IPS DF 6.9 (cell line): ENCODE measurements at regions not wholly inside any gene's neighbourhood (a gene's known extent, or its start where the extent isn't known, plus 50 kb on each side); places are given as distances from the start of the nearest gene placed in this dataset.

Experiments used
- DNase-seq: peaks from one replicate; pipeline ENCODE4 v3.0.0-alpha.2; 2013; ENCODE audit warnings: low read depth, low spot score
- H3K27ac ChIP-seq: one replicate; pipeline ENCODE4 v1.5.1; 2013; ENCODE audit warnings: low read length, control low read depth
- H3K27me3 ChIP-seq: 2 replicates; pipeline ENCODE4 v1.6.1; 2013; ENCODE audit warnings: mild to moderate bottlenecking, low read length; ENCODE audit not compliant: control insufficient read depth, insufficient read depth
- H3K36me3 ChIP-seq: 2 replicates; pipeline ENCODE4 v1.6.1; 2013; ENCODE audit warnings: low read length; ENCODE audit not compliant: control insufficient read depth, insufficient read depth
- H3K4me1 ChIP-seq: 2 replicates; pipeline ENCODE4 v1.6.1; 2013; ENCODE audit warnings: low read length; ENCODE audit not compliant: control insufficient read depth, insufficient read depth
- H3K4me3 ChIP-seq: 2 replicates; pipeline ENCODE4 v1.5.1; 2013; ENCODE audit warnings: mild to moderate bottlenecking, low read length
- H3K9me3 ChIP-seq: 2 replicates; pipeline ENCODE4 v1.6.1; 2013; ENCODE audit warnings: low read length, inconsistent platforms; ENCODE audit not compliant: control insufficient read depth, insufficient read depth
- WGBS: extraction: QIAGEN DNeasy Blood & Tissue Kit; methylation state at CpG from one replicate; pipeline ENCODE4 v1.1.7; 2013; ENCODE audit warnings: mixed read lengths, missing lambda C conversion rate; ENCODE audit not compliant: insufficient read length, insufficient coverage; 5-methylcytosine and 5-hydroxymethylcytosine counted together

DNA sequence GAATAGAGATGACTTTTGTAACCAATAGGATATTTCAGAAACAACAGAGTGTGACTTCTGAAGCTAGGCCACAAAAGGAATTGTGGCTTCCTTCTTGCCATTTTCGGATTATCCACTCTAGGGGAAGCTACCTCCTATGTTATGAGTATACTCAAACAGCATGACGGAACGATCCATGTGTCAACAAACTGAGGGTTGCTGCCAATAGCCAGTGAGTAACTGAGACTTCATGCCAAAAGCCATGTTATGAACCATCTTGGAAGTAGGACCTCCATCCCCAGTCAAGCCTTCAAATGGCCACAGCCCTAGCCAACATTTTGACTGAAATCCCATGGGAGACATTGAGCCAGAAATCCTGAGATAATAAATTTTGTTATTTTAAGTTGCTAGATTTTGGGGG is 69.0 kb upstream of the IL6 start:
- no CpG with 5 or more reads among the region's 3 CpGs for WGBS
- Histone ChIP-seq H3K36me3 (no peaks in the 10 kb centered on the region), H3K27me3 (no peaks in the 10 kb centered on the region), H3K9me3 (no peaks in the 10 kb centered on the region), H3K27ac (no peak overlapping the region), H3K4me3 (no peak overlapping the region), H3K4me1 (no peaks in the 10 kb centered on the region)
- DNase-seq = no peak

DNA sequence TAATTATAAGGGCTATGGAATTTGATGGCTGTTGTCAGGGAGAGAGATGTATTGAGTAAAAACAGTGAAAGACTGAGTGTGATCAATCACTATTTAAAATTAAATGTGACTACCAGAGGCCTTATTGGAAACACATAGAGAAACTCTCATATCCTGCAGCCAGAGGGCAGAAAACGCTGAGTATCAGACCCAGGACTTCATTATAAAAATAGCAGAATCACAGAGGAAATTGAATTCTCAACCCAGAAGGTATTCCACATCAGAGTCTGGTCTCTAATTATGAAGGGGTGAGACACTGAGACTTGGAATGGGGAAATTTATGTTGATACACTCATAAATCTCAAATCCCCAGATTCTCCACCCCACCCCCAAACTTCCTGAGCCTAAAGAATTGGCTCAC is 69.5 kb upstream of the IL6 start:
- no peaks in the 10 kb centered on the region for H3K4me1 ChIP-seq
- H3K27me3 ChIP-seq = no peaks in the 10 kb centered on the region
- H3K9me3 ChIP-seq = no peaks in the 10 kb centered on the region
- no CpG with 5 or more reads among the region's 1 CpG for WGBS
- H3K36me3 ChIP-seq = no peaks in the 10 kb centered on the region
- H3K27ac ChIP-seq = no peak overlapping the region
- no peak for DNase-seq
- H3K4me3 ChIP-seq = no peak overlapping the region

DNA sequence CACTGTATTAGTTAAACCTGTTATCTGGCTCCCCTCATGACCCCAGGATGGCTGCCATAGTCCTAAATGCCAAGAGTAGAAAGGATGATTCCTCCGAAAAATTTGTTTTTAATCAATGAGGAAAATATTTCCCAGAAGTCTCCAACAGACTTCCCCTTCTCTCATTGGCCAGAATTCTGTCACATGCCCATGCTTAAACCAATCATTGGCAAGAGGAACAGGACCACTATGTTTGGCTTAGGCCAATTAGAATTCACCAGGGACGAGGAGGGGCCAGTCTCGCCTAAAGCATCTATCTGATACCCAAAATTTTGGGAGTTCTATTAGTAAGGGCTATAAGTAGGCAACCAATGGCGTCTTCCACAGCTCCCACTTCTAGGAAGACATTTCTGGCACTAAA is 71.2 kb upstream of the IL6 start:
- H3K27me3 ChIP-seq = no peaks in the 10 kb centered on the region
- H3K9me3 ChIP-seq = no peaks in the 10 kb centered on the region
- no peak overlapping the region for H3K27ac ChIP-seq
- no peak overlapping the region for H3K4me3 ChIP-seq
- no peaks in the 10 kb centered on the region for H3K4me1 ChIP-seq
- H3K36me3 ChIP-seq = no peaks in the 10 kb centered on the region
- WGBS = no CpG with 5 or more reads among the region's 4 CpGs
- DNase-seq = no peak

DNA sequence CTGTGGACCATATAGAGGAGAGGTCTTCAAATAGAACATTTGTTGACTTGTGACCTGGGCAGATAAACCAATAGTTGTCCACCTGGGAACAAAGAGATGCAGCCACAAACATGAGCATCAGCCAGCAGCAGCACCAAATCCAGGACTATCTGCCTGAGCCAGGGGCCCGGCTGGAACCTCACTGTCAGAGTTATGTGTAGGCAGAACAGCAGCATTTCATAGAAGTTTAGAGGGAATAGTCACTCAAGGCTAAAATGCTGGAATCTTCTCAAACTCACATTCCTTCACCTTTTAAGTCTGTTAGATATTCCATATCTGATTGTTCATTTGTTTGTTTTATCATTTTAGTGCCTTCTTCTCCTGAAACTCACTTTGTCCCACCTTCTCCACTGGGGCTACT is 72.2 kb upstream of the IL6 start:
- WGBS = no CpG with 5 or more reads among the region's 1 CpG
- no peak overlapping the region for H3K27ac ChIP-seq
- no peaks in the 10 kb centered on the region for H3K4me1 ChIP-seq
- H3K4me3 ChIP-seq = no peak overlapping the region
- no peaks in the 10 kb centered on the region for H3K36me3 ChIP-seq
- no peaks in the 10 kb centered on the region for H3K27me3 ChIP-seq
- no peaks in the 10 kb centered on the region for H3K9me3 ChIP-seq
- DNase-seq = no peak

DNA sequence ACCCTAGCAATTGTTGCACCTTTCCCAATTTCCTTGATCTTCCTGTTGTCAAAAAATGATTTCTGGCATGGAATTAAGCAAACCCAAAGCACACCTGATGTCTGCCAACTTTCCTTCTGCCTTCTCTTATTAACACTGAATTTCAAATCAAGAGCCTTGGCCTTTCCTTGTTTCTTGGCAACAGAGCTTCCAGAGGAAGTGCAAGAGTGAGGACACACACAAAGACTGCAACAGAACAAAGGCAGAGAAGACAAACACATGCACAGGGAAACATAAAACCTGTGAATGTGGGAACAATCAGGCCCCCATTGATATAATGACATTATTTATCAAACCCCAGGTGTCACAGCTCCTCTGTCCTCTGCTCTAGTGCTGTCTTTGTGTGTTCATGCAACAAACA is 73.0 kb upstream of the IL6 start:
- no peak for DNase-seq
- Histone ChIP-seq H3K36me3 (no peaks in the 10 kb centered on the region), H3K27me3 (no peaks in the 10 kb centered on the region), H3K4me1 (no peaks in the 10 kb centered on the region), H3K9me3 (no peaks in the 10 kb centered on the region), H3K4me3 (no peak overlapping the region), H3K27ac (no peak overlapping the region)

DNA sequence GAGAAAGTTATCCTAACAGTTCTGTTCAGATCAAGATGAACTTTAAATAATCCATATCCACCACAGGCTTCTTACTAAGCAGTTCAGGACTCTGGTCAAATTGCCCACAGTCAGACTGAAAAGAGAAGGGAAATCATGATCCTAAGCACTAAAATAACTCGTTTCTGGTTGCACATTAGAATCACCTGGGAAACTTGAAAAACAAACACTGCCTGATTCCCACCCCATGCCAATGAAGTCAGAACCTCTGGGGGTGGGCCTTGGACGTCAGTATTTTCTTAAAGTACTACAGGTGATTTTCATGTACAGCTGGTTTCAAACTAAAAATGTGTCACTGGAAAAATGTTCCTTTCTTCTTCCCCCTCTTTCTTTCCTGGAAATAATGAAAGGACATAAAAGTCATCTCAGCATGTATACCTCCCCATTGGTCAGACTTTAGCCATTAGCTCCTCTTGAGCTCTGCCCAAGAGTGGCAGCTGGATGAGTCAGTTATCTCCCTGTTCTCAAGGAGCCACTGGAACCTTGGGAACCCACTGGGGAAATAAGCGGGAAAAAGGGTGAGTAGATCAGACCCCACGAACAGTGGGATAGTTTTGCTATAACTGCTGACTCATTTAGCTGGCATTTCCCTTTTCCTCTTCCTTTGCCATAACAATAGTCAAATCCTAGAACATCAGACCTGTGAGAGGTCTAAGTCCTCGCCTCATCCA is 75.3 kb upstream of the IL6 start:
- H3K27me3 ChIP-seq = no peaks in the 10 kb centered on the region
- H3K9me3 ChIP-seq = no peaks in the 10 kb centered on the region
- H3K36me3 ChIP-seq = no peaks in the 10 kb centered on the region
- WGBS = no CpG with 5 or more reads among the region's 5 CpGs
- H3K27ac ChIP-seq = no peak overlapping the region
- H3K4me3 ChIP-seq = no peak overlapping the region
- no peak for DNase-seq
- H3K4me1 ChIP-seq = no peaks in the 10 kb centered on the region

DNA sequence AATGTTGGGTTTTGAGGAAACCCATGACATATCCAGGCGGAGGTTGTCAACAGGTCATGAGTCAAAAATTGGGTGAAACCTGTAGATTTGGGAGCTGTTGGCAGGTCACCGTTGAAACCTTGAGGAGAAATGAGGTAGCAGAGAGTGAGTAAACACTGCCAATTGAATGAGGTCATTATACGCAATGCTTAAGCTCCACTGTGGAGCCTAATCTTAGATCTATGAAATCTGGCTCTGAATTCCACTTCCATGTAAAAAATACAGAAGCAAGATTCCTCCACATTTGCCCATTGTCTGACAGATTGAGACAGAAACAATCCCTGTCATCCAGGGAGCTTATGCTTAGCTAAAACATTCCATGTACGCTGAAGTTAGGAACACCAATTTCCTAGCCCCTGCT is 76.0 kb upstream of the IL6 start:
- WGBS = no CpG with 5 or more reads among the region's 4 CpGs
- no peak for DNase-seq
- H3K36me3 ChIP-seq = no peaks in the 10 kb centered on the region
- no peak overlapping the region for H3K27ac ChIP-seq
- no peaks in the 10 kb centered on the region for H3K27me3 ChIP-seq
- H3K4me3 ChIP-seq = no peak overlapping the region
- H3K9me3 ChIP-seq = no peaks in the 10 kb centered on the region
- no peaks in the 10 kb centered on the region for H3K4me1 ChIP-seq

DNA sequence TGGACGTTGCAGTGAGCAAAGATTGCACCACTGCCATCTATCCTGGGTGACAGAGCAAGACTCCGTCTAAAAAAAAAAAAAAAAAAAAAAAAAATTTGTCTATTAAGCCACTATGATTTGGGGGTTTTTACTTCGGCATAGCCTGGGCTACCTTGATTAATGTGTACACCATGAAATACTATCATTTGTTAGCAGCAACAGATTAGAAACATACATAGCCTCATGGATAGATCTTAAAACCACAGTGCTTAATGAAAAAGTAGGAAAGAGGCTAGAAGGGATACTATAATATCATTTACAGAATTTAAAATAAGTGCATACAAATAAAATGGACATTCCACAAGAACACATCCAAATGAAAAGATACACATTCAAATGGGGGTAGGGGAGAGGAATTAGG is 77.3 kb upstream of the IL6 start:
- Histone ChIP-seq H3K4me1 (no peaks in the 10 kb centered on the region), H3K36me3 (no peaks in the 10 kb centered on the region), H3K4me3 (no peak overlapping the region), H3K9me3 (no peaks in the 10 kb centered on the region), H3K27me3 (no peaks in the 10 kb centered on the region), H3K27ac (no peak overlapping the region)
- DNase-seq = no peak
- no CpG with 5 or more reads among the region's 3 CpGs for WGBS

DNA sequence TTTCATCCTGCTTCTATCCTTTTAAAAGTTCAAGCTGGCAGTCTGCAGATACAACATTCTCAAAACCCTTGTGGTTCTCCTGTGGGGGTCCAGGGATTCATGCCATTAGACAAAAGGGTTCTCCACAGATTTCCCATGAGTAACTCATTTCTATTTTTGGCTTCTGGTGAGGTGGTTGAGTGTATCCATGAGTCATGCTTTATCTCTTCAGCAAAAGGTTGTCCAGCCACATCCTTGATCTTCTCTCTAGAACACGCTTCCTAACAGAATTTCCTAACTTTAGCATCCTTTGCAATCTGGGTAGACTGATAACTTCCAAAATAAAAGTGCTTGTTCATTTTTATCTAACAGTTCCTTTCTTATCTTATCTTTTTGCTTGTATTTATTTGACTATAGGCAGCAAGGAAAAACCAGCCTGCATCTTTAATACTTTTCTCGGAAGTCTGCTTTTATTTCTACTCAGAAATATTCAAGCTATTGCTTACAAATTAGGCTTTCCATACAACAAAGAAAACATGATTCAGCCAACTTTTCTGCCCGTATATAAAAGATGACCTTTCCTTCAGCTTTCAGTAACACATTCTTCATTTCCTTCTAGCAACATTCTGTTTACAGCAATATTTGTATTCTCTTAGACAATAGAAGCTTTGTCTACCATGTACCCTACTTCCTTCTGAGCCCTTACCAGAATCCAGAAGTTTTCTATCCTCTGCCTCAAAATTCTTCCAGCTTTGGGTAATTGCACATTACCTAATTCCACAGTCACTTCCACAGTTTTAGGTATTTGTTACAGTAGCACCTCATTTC is 79.3 kb upstream of the IL6 start:
- H3K27ac ChIP-seq = no peak overlapping the region
- no CpG with 5 or more reads among the region's 3 CpGs for WGBS
- H3K4me1 ChIP-seq = no peaks in the 10 kb centered on the region
- no peak overlapping the region for H3K4me3 ChIP-seq
- no peaks in the 10 kb centered on the region for H3K36me3 ChIP-seq
- no peaks in the 10 kb centered on the region for H3K9me3 ChIP-seq
- no peak for DNase-seq
- H3K27me3 ChIP-seq = no peaks in the 10 kb centered on the region

DNA sequence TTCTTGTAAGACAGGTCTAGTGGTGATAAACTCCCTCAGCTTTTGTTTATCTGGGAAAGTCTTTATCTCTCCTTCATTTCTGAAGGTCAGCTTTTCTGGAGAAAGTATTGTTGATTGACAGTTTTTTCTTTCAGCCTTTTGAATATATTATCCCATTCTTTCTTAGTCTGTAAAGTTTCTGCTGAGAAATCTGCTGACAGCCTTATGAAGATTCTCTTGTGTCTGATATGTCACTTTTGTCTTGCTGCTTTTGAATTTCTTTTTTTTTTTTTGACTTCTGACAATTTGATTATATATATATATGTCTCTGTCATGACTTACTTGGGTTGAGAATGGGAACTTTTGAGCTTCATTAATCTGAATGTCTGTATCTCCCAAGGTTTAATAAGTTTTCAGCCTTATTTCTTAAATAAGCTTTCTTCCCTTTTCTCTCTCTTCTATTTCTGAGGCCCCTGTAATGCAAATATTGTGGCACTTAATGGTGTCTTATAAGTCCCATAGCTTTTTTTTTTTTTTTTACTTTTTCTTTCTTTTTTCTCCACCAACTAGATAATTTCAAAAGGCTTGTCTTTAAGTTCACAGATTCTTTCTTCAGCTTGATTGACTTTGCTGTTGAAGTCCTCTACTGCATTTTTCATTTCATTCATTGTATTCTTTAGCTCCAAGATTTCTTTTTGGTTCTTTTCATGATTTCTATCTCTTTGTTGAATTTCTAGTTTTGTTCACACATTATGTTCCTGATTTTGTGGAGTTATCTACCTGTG is 81.4 kb upstream of the IL6 start:
- Histone ChIP-seq H3K36me3 (no peaks in the 10 kb centered on the region), H3K4me1 (no peaks in the 10 kb centered on the region), H3K9me3 (no peaks in the 10 kb centered on the region)

More for the DNA sequence above, 81.4 kb upstream of the IL6 start:
- Histone ChIP-seq H3K27me3 (no peaks in the 10 kb centered on the region), H3K4me3 (no peak overlapping the region), H3K27ac (no peak overlapping the region)
- no peak for DNase-seq
